Liver (tissue), 3 donors: ENCODE measurements at regions not wholly inside any gene's neighbourhood (a gene's known extent, or its start where the extent isn't known, plus 50 kb on each side); places are given as distances from the start of the nearest gene placed in this dataset.

Experiments
- ATF3 ChIP-seq: IDR thresholded peaks from 2 replicates; pipeline ENCODE4 v1.6.1; 2016; ENCODE audit warnings: antibody characterized with exemption
- CTCF ChIP-seq: fragments of 150-350 bp; IDR thresholded peaks from 2 replicates; pipeline ENCODE4 v1.5.1; 2017; ENCODE audit warnings: improper control_type of control experiment, low read depth, low read length; ENCODE audit not compliant: missing input control
- EGR1 ChIP-seq, 2 donors: IDR thresholded peaks; 2 replicates each; pipeline ENCODE4 v1.6.1; 2016 to 2018; ENCODE audit warnings: antibody characterized with exemption in 2 of 2, low read depth in 2 of 2
- GABPA ChIP-seq, 2 donors: IDR thresholded peaks in 1 of 2; conservative IDR thresholded peaks in 1 of 2; 2 replicates each; pipeline ENCODE4 v1.6.1; 2016; ENCODE audit warnings: antibody characterized with exemption in 2 of 2, mild to moderate bottlenecking in 1 of 2, moderate library complexity in 1 of 2
- JUND ChIP-seq, 2 donors: IDR thresholded peaks; 2 replicates each; pipeline ENCODE4 v1.6.1; 2016; ENCODE audit warnings: antibody characterized with exemption in 2 of 2
- MAX ChIP-seq: IDR thresholded peaks from 2 replicates; pipeline ENCODE4 v1.6.1; 2016; ENCODE audit warnings: antibody characterized with exemption
- RAD21 ChIP-seq, 2 donors: IDR thresholded peaks; 2 replicates each; pipeline ENCODE4 v1.6.1; 2016; ENCODE audit warnings: antibody characterized with exemption in 2 of 2, mild to moderate bottlenecking in 2 of 2
- TAF1 ChIP-seq: conservative IDR thresholded peaks from 2 replicates; pipeline ENCODE4 v1.6.1; 2016; ENCODE audit warnings: antibody characterized with exemption, mild to moderate bottlenecking
- YY1 ChIP-seq: IDR thresholded peaks from 2 replicates; pipeline ENCODE4 v1.6.1; 2016; ENCODE audit warnings: antibody characterized with exemption, mild to moderate bottlenecking
- donor health status: healthy.
- donor health status: healthy.

GRCh38 chr16:80074329-80074728 is 466.5 kb upstream of the DYNLRB2 start:
- no peak for TF ChIP-seq JUND (IDR thresholded peaks at IDR 0.05)
- TF ChIP-seq CTCF = no peak
- no peak for TF ChIP-seq RAD21 (IDR thresholded peaks at IDR 0.05)
- TF ChIP-seq EGR1 (IDR thresholded peaks at IDR 0.05; ENCODE audit: low read depth in 2 of 2) = no peak
- no peak for TF ChIP-seq YY1
- TF ChIP-seq TAF1 = no peak
- no peak for TF ChIP-seq MAX
- TF ChIP-seq GABPA (IDR thresholded peaks at IDR 0.05 in 1 of 2, conservative IDR thresholded peaks at IDR 0.05 in 1 of 2) = no peak
- TF ChIP-seq ATF3 = no peak
